Skin of body (tissue), 1 donor: ENCODE measurements at regions not wholly inside any gene's neighbourhood (a gene's known extent, or its start where the extent isn't known, plus 50 kb on each side); places are given as distances from the start of the nearest gene placed in this dataset.

Source experiments
- DNase-seq: peaks from one replicate; lab custom pipeline; 2025; lab: John Stamatoyannopoulos, UW

DNA sequence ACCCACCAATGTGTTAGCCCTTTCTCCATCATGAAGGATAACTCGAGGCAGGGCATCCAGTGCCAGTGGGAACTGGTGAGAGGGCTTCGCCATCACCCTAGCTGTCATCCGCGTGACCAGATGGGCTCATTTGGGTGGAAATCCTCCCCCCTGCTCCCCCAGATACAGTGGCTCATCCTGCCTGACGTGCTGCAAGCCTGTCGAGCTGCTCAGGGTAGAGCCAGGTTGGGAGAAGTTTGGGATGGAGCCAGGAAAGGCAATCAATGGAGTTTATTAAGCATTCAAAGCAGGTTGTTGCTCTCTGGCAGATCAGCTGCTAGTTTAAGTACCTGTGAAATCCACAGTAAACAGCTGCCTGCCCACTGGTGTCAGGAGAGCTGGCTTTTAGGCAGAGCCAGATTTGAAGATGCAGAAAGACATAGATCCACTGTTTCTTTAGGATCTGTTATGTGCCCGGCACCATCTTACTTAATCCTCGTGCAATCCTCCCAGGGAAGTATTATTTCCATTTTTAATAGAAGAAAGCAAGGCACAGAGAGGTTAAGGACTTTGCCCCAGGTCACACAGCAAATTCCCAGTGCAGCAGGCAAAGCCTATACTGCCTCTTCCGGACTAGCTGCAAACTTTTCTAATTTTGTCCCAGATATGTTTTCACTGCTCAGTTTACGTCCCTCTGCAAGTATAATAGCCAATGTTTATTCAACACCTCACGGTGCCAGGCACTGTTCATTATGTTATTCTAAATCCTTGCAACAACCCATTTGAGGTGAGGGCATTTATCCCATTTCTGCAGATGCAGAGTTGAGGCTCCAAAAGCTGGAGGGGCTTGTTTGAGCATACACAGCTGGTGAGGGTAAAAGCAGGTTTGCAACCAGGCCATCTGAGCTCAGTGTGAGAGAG, 54.1 kb upstream of the KCNG1 start:
- DNase-seq = no peak

DNA sequence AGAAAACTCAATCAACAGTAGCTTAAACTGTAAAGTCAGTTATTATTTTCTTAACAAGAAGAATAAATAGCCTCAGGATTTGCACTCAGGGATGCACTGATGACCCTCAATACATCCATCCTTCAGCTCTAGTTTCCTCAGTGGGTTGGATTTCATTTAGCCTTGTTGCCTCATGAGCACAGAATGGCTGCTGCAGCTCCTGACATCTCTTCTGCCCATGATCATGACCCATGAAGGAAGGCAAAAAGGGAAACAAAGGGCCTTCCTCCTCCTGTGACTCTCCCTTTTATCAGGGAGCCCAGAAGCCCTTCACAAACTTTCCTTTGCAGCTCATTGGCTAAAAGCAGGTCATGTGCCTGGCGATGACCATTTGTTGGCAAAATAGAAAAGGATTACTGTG, 51.2 kb upstream of the KCNG1 start:
- DNase-seq = no peak
